ENCODE measurements at regions not wholly inside any gene's neighbourhood (a gene's known extent, or its start where the extent isn't known, plus 50 kb on each side); places are given as distances from the start of the nearest gene placed in this dataset.
"Not testable (repeated sequence)": the region's sequence is repeated elsewhere in the genome, so short reads cannot be mapped to it uniquely, and the experiment has no call there.

- not testable (repeated sequence) for H3K4me3 ChIP-seq (ENCODE audit: low read length); DNase-seq (ENCODE audit: low read depth, low spot score)
These were observed 1185.4 kb upstream of the LRRN3 start for GRCh38 chr7:109905368-109906065.

- no peak for DNase-seq (ENCODE audit: low read depth, low spot score)
- no peak overlapping the region for H3K4me3 ChIP-seq (ENCODE audit: low read length)
These were observed 1175.3 kb upstream of the LRRN3 start for GRCh38 chr7:109915670-109916069.

- DNase-seq (ENCODE audit: low read depth, low spot score) = no peak
These were observed 1164.2 kb upstream of the LRRN3 start for GRCh38 chr7:109926738-109927137.

GRCh38 chr7:109930049-109930448 is 1160.9 kb upstream of the LRRN3 start:
- DNase-seq (ENCODE audit: low read depth, low spot score) = no peak
- H3K4me3 ChIP-seq (ENCODE audit: low read length) = no peak overlapping the region

More at GRCh38 chr7:109926738-109927137, 1164.2 kb upstream of the LRRN3 start:
- H3K4me3 ChIP-seq (ENCODE audit: low read length) = no peak overlapping the region

GRCh38 chr7:109939207-109939606 is 1151.7 kb upstream of the LRRN3 start:
- no peak for DNase-seq (ENCODE audit: low read depth, low spot score)
- no peak overlapping the region for H3K4me3 ChIP-seq (ENCODE audit: low read length)

GRCh38 chr7:109945820-109946518 is 1145.0 kb upstream of the LRRN3 start:
- DNase-seq (ENCODE audit: low read depth, low spot score) = no peak
- H3K4me3 ChIP-seq (ENCODE audit: low read length) = no peak overlapping the region

GRCh38 chr7:109950256-109950655 is 1140.7 kb upstream of the LRRN3 start:
- no peak for DNase-seq (ENCODE audit: low read depth, low spot score)
- H3K4me3 ChIP-seq (ENCODE audit: low read length) = no peak overlapping the region

GRCh38 chr7:109950821-109951564 is 1139.9 kb upstream of the LRRN3 start:
- no peak overlapping the region for H3K4me3 ChIP-seq (ENCODE audit: low read length)
- DNase-seq (ENCODE audit: low read depth, low spot score) = no peak

GRCh38 chr7:109951565-109951928 is 1139.4 kb upstream of the LRRN3 start:
- no peak overlapping the region for H3K4me3 ChIP-seq (ENCODE audit: low read length)
- no peak for DNase-seq (ENCODE audit: low read depth, low spot score)

GRCh38 chr7:109955986-109956385 is 1134.9 kb upstream of the LRRN3 start:
- no peak for DNase-seq (ENCODE audit: low read depth, low spot score)
- no peak overlapping the region for H3K4me3 ChIP-seq (ENCODE audit: low read length)

- no peak overlapping the region for H3K4me3 ChIP-seq (ENCODE audit: low read length)
- no peak for DNase-seq (ENCODE audit: low read depth, low spot score)
These were observed 1134.0 kb upstream of the LRRN3 start for GRCh38 chr7:109956916-109957315.

GRCh38 chr7:109963741-109964140 is 1127.2 kb upstream of the LRRN3 start:
- H3K4me3 ChIP-seq (ENCODE audit: low read length) = no peak overlapping the region
- DNase-seq (ENCODE audit: low read depth, low spot score) = no peak

GRCh38 chr7:109964780-109965179 is 1126.1 kb upstream of the LRRN3 start:
- DNase-seq (ENCODE audit: low read depth, low spot score) = no peak
- H3K4me3 ChIP-seq (ENCODE audit: low read length) = no peak overlapping the region

- no peak overlapping the region for H3K4me3 ChIP-seq (ENCODE audit: low read length)
- no peak for DNase-seq (ENCODE audit: low read depth, low spot score)
These were observed 1123.5 kb upstream of the LRRN3 start for GRCh38 chr7:109967406-109967805.

- DNase-seq (ENCODE audit: low read depth, low spot score) = no peak
These were observed 1107.3 kb upstream of the LRRN3 start for GRCh38 chr7:109983618-109984017.

GRCh38 chr7:109984729-109985128 is 1106.2 kb upstream of the LRRN3 start:
- H3K4me3 ChIP-seq (ENCODE audit: low read length) = no peak overlapping the region
- DNase-seq (ENCODE audit: low read depth, low spot score) = no peak

More at GRCh38 chr7:109983618-109984017, 1107.3 kb upstream of the LRRN3 start:
- H3K4me3 ChIP-seq (ENCODE audit: low read length) = no peak overlapping the region

- H3K4me3 ChIP-seq (ENCODE audit: low read length) = no peak overlapping the region
- no peak for DNase-seq (ENCODE audit: low read depth, low spot score)
These were observed 1104.2 kb upstream of the LRRN3 start for GRCh38 chr7:109986701-109987100.

GRCh38 chr7:109996411-109996810 is 1094.5 kb upstream of the LRRN3 start:
- H3K4me3 ChIP-seq (ENCODE audit: low read length) = no peak overlapping the region
- no peak for DNase-seq (ENCODE audit: low read depth, low spot score)

GRCh38 chr7:109996927-109997326 is 1094.0 kb upstream of the LRRN3 start:
- H3K4me3 ChIP-seq (ENCODE audit: low read length) = no peak overlapping the region
- DNase-seq (ENCODE audit: low read depth, low spot score) = no peak

- H3K4me3 ChIP-seq (ENCODE audit: low read length) = no peak overlapping the region
- DNase-seq (ENCODE audit: low read depth, low spot score) = no peak
These were observed 1093.1 kb upstream of the LRRN3 start for GRCh38 chr7:109997837-109998236.

All from Jurkat, Clone E6-1 (cell line).